ENCODE measurements at regions not wholly inside any gene's neighbourhood (a gene's known extent, or its start where the extent isn't known, plus 50 kb on each side); places are given as distances from the start of the nearest gene placed in this dataset.

DNA sequence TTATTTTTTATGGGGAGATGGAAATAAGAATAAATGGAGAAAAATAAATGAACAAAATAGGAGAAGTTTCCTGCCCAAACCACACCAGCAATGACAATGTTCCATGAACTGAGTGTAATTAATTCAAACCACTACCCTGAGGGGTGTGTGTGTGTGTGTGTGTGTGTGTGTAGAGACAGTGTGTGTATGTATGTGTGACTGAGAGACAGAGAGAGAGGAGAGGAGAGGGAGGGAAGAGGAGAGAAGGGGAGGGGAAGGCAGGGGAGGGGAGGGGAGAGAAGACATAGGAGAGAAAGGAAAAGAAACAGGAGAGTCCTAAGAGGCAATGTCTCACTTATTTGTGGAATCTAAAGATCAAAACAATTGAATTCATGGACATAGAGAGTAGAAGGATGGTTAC lies 65.0 kb upstream of the POU2AF1 start:
- Histone ChIP-seq H3K27me3 (ENCODE audit: control insufficient read depth, insufficient read depth, low read length) (peaks cover 2% of the 10 kb centered on the region), H3K4me3 (ENCODE audit: low read depth, low read length) (no peak overlapping the region), H3K36me3 (ENCODE audit: control insufficient read depth, insufficient read depth, low read length) (no peaks in the 10 kb centered on the region)
- no peak for DNase-seq (ENCODE audit: low read depth)
- FAIRE-seq = no peak
- TF ChIP-seq, protein P1, sequence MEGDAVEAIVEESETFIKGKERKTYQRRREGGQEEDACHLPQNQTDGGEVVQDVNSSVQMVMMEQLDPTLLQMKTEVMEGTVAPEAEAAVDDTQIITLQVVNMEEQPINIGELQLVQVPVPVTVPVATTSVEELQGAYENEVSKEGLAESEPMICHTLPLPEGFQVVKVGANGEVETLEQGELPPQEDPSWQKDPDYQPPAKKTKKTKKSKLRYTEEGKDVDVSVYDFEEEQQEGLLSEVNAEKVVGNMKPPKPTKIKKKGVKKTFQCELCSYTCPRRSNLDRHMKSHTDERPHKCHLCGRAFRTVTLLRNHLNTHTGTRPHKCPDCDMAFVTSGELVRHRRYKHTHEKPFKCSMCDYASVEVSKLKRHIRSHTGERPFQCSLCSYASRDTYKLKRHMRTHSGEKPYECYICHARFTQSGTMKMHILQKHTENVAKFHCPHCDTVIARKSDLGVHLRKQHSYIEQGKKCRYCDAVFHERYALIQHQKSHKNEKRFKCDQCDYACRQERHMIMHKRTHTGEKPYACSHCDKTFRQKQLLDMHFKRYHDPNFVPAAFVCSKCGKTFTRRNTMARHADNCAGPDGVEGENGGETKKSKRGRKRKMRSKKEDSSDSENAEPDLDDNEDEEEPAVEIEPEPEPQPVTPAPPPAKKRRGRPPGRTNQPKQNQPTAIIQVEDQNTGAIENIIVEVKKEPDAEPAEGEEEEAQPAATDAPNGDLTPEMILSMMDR (IDR thresholded peaks at IDR 0.05; ENCODE audit: insufficient read depth, low read length, severe bottlenecking) = no peak

DNA sequence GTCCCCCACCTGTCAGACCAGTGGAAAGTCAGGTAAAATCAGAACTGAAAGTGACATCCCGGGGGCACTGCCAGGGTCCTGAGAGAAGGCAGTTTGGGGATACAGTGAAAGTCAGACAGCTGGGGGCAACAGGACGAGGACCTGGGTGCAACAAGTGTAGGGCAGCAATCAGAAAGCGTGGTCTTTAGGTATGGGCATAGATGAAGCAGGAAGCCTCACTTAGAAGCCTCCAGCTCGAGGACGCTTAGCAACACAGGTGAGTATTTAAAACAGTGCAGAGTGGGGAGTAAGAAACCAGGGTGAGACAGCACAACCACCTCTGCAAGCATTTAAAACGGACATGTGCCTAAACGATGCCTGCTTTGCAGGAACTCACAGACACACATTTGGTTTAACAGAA lies 64.6 kb upstream of the POU2AF1 start:
- H3K27me3 ChIP-seq (ENCODE audit: control insufficient read depth, insufficient read depth, low read length) = peaks cover 2% of the 10 kb centered on the region
- no peak for DNase-seq (ENCODE audit: low read depth)
- H3K36me3 ChIP-seq (ENCODE audit: control insufficient read depth, insufficient read depth, low read length) = no peaks in the 10 kb centered on the region
- TF ChIP-seq, protein P1 (IDR thresholded peaks at IDR 0.05; ENCODE audit: insufficient read depth, low read length, severe bottlenecking) = no peak
- H3K4me3 ChIP-seq (ENCODE audit: low read depth, low read length) = no peak overlapping the region
- no peak for FAIRE-seq

DNA sequence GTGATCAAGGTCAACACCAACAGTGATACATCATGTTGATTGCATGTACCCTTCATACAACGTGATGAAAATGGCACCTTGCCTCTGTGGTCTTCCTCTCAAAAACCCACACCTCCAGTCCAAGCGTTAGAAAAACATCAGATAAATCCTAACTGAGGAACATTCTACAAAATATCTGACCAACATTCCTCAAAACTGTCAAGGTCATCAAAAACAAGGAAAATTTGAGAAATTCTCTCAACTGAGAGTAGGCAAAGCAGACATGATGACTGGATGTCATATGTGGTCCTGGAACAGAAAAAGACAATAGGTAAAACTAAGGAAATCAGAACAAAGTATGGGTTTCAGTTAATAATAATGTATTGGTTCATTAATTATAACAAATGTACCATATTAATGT lies 64.0 kb upstream of the POU2AF1 start:
- no peaks in the 10 kb centered on the region for H3K36me3 ChIP-seq (ENCODE audit: control insufficient read depth, insufficient read depth, low read length)
- no peak overlapping the region for H3K4me3 ChIP-seq (ENCODE audit: low read depth, low read length)
- TF ChIP-seq, protein P1 (IDR thresholded peaks at IDR 0.05; ENCODE audit: insufficient read depth, low read length, severe bottlenecking) = no peak
- DNase-seq (ENCODE audit: low read depth) (no peak), FAIRE-seq (no peak)
- H3K27me3 ChIP-seq (ENCODE audit: control insufficient read depth, insufficient read depth, low read length) = peaks cover 2% of the 10 kb centered on the region

DNA sequence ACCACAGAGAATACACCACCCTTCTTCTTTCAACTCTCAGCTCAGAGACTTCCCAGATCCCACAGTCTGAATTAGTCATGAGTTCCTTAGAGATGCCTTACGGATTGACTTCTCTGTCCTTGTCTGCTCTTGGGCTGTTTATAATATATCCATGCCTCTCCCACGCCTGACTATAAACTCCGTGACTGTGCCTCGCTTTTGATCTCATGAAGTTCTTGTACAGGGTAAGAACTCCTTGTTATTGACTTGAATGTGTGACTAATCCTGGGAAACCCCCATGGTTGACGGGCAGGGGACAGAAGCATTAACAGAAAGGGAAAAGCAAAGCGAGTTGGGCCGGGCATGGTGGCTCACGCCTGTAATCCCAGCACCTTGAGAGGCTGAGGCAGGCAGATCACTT lies 62.4 kb upstream of the POU2AF1 start:
- Histone ChIP-seq H3K27me3 (ENCODE audit: control insufficient read depth, insufficient read depth, low read length) (peaks cover 8% of the 10 kb centered on the region), H3K4me3 (ENCODE audit: low read depth, low read length) (no peak overlapping the region), H3K36me3 (ENCODE audit: control insufficient read depth, insufficient read depth, low read length) (no peaks in the 10 kb centered on the region)
- DNase-seq (ENCODE audit: low read depth) (peak; percentile 74), FAIRE-seq (peak; percentile 92)
- TF ChIP-seq, protein P1 (IDR thresholded peaks at IDR 0.05; ENCODE audit: insufficient read depth, low read length, severe bottlenecking) = no peak

DNA sequence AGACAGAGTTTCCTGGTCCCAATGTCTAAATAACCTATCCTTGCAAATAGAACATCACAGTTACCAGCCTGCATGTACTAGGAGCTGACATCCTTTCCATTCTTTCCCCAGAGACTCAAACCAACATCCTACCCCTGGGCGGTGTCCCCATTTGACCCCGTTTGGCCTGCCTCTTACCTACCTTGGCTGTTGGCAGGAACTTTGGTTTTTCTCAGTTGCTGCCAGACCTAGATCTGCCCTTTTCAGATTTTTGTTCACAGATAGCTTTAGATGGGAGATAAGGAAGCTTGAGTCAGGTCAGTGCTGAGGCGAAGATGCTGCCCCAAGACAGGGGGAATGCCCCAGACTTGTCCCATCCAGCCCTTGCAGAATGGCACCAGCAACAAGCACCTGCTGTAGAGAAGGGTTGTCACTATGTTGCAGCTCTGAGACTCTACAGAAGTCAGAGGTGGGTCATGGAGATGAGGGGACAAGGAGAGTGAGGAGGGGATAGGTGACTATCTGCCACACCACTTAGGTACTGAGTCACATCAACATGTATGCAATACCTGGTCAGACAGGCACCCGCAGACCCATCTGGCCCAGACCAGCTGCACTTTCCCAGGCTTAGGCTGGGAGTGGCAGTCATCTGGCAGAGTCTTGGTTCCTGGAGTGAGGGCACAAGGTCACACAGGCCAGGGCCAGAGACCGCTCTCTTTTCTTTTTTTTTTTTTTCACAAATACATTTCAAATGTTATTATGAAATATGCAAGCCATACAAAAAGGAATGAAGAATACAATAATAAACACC lies 61.5 kb upstream of the POU2AF1 start:
- FAIRE-seq = peak; percentile 32
- DNase-seq (ENCODE audit: low read depth) = no peak

More for the DNA sequence above, 61.5 kb upstream of the POU2AF1 start:
- no peaks in the 10 kb centered on the region for H3K36me3 ChIP-seq (ENCODE audit: control insufficient read depth, insufficient read depth, low read length)
- no peak overlapping the region for H3K4me3 ChIP-seq (ENCODE audit: low read depth, low read length)
- H3K27me3 ChIP-seq (ENCODE audit: control insufficient read depth, insufficient read depth, low read length) = peaks cover 8% of the 10 kb centered on the region
- TF ChIP-seq, protein P1 (IDR thresholded peaks at IDR 0.05; ENCODE audit: insufficient read depth, low read length, severe bottlenecking) = no peak

All from bronchial epithelial cell (primary cell).